ENCODE measurements at regions not wholly inside any gene's neighbourhood (a gene's known extent, or its start where the extent isn't known, plus 50 kb on each side); places are given as distances from the start of the nearest gene placed in this dataset.

- H3K4me3 Mint-ChIP-seq = no peak overlapping the region
- TF ChIP-seq CTCF (IDR thresholded peaks at IDR 0.05; ENCODE audit: unreplicated experiment) = no peak
- peaks cover 11% of the 10 kb centered on the region for H3K4me1 Mint-ChIP-seq
- H3K27me3 Mint-ChIP-seq (ENCODE audit: low read depth) = peaks cover 40% of the 10 kb centered on the region
- H3K36me3 Mint-ChIP-seq = no peaks in the 10 kb centered on the region
- H3K9me3 Mint-ChIP-seq = peaks cover 3% of the 10 kb centered on the region
- DNase-seq (ENCODE audit: low spot score in 2 of 2, unreplicated experiment in 2 of 2) = no peak
- H3K27ac Mint-ChIP-seq = no peak overlapping the region
These were observed 131.2 kb downstream of the IRF8 start for GRCh38 chr16:86030116-86030515.

- H3K27ac Mint-ChIP-seq = no peak overlapping the region
- no peak overlapping the region for H3K4me3 Mint-ChIP-seq
- H3K27me3 Mint-ChIP-seq (ENCODE audit: low read depth) = peaks cover 40% of the 10 kb centered on the region
- H3K4me1 Mint-ChIP-seq = peaks cover 11% of the 10 kb centered on the region
- H3K9me3 Mint-ChIP-seq = no peaks in the 10 kb centered on the region
- H3K36me3 Mint-ChIP-seq = no peaks in the 10 kb centered on the region
- DNase-seq (ENCODE audit: low spot score in 2 of 2, unreplicated experiment in 2 of 2) = no peak
- TF ChIP-seq CTCF (IDR thresholded peaks at IDR 0.05; ENCODE audit: unreplicated experiment) = no peak
These were observed 132.2 kb downstream of the IRF8 start for GRCh38 chr16:86031141-86031678.

GRCh38 chr16:86033016-86033474, 134.1 kb downstream of the IRF8 start:
- no peak overlapping the region for H3K4me3 Mint-ChIP-seq
- H3K27me3 Mint-ChIP-seq (ENCODE audit: low read depth) = peaks cover 34% of the 10 kb centered on the region
- H3K9me3 Mint-ChIP-seq = no peaks in the 10 kb centered on the region
- no peak for DNase-seq (ENCODE audit: low spot score in 2 of 2, unreplicated experiment in 2 of 2)
- peaks cover 13% of the 10 kb centered on the region for H3K4me1 Mint-ChIP-seq
- H3K36me3 Mint-ChIP-seq = no peaks in the 10 kb centered on the region
- H3K27ac Mint-ChIP-seq = no peak overlapping the region
- no peak for TF ChIP-seq CTCF (IDR thresholded peaks at IDR 0.05; ENCODE audit: unreplicated experiment)

- no peaks in the 10 kb centered on the region for H3K36me3 Mint-ChIP-seq
- H3K27ac Mint-ChIP-seq = no peak overlapping the region
- no peak for DNase-seq (ENCODE audit: low spot score in 2 of 2, unreplicated experiment in 2 of 2)
- H3K27me3 Mint-ChIP-seq (ENCODE audit: low read depth) = peaks cover 30% of the 10 kb centered on the region
- H3K9me3 Mint-ChIP-seq = no peaks in the 10 kb centered on the region
- peaks cover 13% of the 10 kb centered on the region for H3K4me1 Mint-ChIP-seq
- TF ChIP-seq CTCF (IDR thresholded peaks at IDR 0.05; ENCODE audit: unreplicated experiment) = no peak
- no peak overlapping the region for H3K4me3 Mint-ChIP-seq
These were observed 135.0 kb downstream of the IRF8 start for GRCh38 chr16:86033971-86034370.

- no peak overlapping the region for H3K27ac Mint-ChIP-seq
- peaks cover 33% of the 10 kb centered on the region for H3K27me3 Mint-ChIP-seq (ENCODE audit: low read depth)
- no peaks in the 10 kb centered on the region for H3K9me3 Mint-ChIP-seq
- no peak overlapping the region for H3K4me3 Mint-ChIP-seq
- H3K4me1 Mint-ChIP-seq = peaks cover 18% of the 10 kb centered on the region
- no peak for TF ChIP-seq CTCF (IDR thresholded peaks at IDR 0.05; ENCODE audit: unreplicated experiment)
- DNase-seq (ENCODE audit: low spot score in 2 of 2, unreplicated experiment in 2 of 2) = no peak
- H3K36me3 Mint-ChIP-seq = no peaks in the 10 kb centered on the region
These were observed 135.5 kb downstream of the IRF8 start for GRCh38 chr16:86034421-86034919.

Data from mesothelial cell of epicardium (in vitro differentiated cells).